Fibroblast of lung (primary cell): ENCODE measurements at regions not wholly inside any gene's neighbourhood (a gene's known extent, or its start where the extent isn't known, plus 50 kb on each side); places are given as distances from the start of the nearest gene placed in this dataset.

Source experiments
- DNase-seq, 2 donors: peaks; one replicate each; pipeline versions ENCODE4 v3.0.0 to v3.0.0-alpha.2; 2010; ENCODE audit warnings: low read depth in 2 of 2
- H2AFZ ChIP-seq: 2 replicates; pipeline ENCODE4 v1.5.1; 2012; ENCODE audit warnings: low read length, control low read depth, inconsistent platforms
- H3K27ac ChIP-seq: 2 replicates; pipeline ENCODE4 v1.5.1; 2011; ENCODE audit warnings: low read length, control low read depth; ENCODE audit not compliant: insufficient read depth
- H3K27me3 ChIP-seq: 2 replicates; pipeline ENCODE4 v1.5.1; 2011; ENCODE audit warnings: mild to moderate bottlenecking, low read length; ENCODE audit not compliant: control insufficient read depth, insufficient read depth
- H3K36me3 ChIP-seq: 2 replicates; pipeline ENCODE4 v1.5.1; 2011; ENCODE audit warnings: low read length; ENCODE audit not compliant: control insufficient read depth, insufficient read depth
- H3K4me1 ChIP-seq: 2 replicates; pipeline ENCODE4 v1.5.1; 2011; ENCODE audit warnings: low read length; ENCODE audit not compliant: control insufficient read depth, insufficient read depth; ENCODE audit errors: extremely low read depth
- H3K4me2 ChIP-seq: 2 replicates; pipeline ENCODE4 v1.5.1; 2011; ENCODE audit warnings: low read length, control low read depth; ENCODE audit not compliant: insufficient read depth; ENCODE audit errors: extremely low read depth
- H3K4me3 ChIP-seq, 4 experiments: fragments of 200-600 bp in 1 of 4; sonication (generic) in 1 of 4; replicated peaks in 1 of 4; 2 replicates each; pipeline ENCODE4 v1.5.1; 2011 to 2016; ENCODE audit warnings: low read length in 4 of 4, low read depth in 3 of 4, mild to moderate bottlenecking in 3 of 4, control low read depth in 2 of 4, inconsistent platforms in 1 of 4, mixed read lengths in 1 of 4; ENCODE audit not compliant: insufficient read depth in 1 of 4; ENCODE audit errors: control extremely low read depth in 1 of 4
- H3K79me2 ChIP-seq: 2 replicates; pipeline ENCODE4 v1.5.1; 2012; ENCODE audit warnings: mild to moderate bottlenecking, low read length, inconsistent platforms; ENCODE audit not compliant: control insufficient read depth, insufficient read depth
- H3K9ac ChIP-seq: 2 replicates; pipeline ENCODE4 v1.5.1; 2011; ENCODE audit warnings: mild to moderate bottlenecking, low read length, control low read depth; ENCODE audit not compliant: insufficient read depth
- H3K9me3 ChIP-seq: 2 replicates; pipeline ENCODE4 v1.5.1; 2012; ENCODE audit warnings: low read depth, low read length; ENCODE audit not compliant: control insufficient read depth, insufficient read depth
- H4K20me1 ChIP-seq: 2 replicates; pipeline ENCODE4 v1.5.1; 2011; ENCODE audit warnings: low read length; ENCODE audit not compliant: control insufficient read depth, insufficient read depth; ENCODE audit errors: extremely low read depth
- EZH2 ChIP-seq: IDR thresholded peaks from 2 replicates; pipeline ENCODE4 v1.5.1; 2012; ENCODE audit warnings: low read length, control low read depth, mild to moderate bottlenecking; ENCODE audit errors: missing control alignments
- TF ChIP-seq, protein P1 (sequence below), 2 donors: IDR thresholded peaks in 1 of 2; conservative IDR thresholded peaks in 1 of 2; 1 replicate in 1 of 2; 2 replicates in 1 of 2; pipeline ENCODE4 v1.5.1; 2011 to 2012; ENCODE audit warnings: low read length in 2 of 2, control low read depth in 1 of 2, inconsistent platforms in 1 of 2, low read depth in 1 of 2, mild to moderate bottlenecking in 1 of 2

GRCh38 chr7:40935435-40935834 lies 767.5 kb downstream of the INHBA start:
- Histone ChIP-seq H3K9me3 (no peaks in the 10 kb centered on the region), H3K4me1 (no peaks in the 10 kb centered on the region), H3K4me2 (no peak overlapping the region), H4K20me1 (no peaks in the 10 kb centered on the region), H2AFZ (no peak overlapping the region), H3K4me3 (no peak overlapping the region), H3K27me3 (no peaks in the 10 kb centered on the region), H3K36me3 (no peaks in the 10 kb centered on the region), H3K27ac (no peak overlapping the region), H3K9ac (no peak overlapping the region), H3K79me2 (no peaks in the 10 kb centered on the region)
- no peak for TF ChIP-seq EZH2
- TF ChIP-seq, protein P1, sequence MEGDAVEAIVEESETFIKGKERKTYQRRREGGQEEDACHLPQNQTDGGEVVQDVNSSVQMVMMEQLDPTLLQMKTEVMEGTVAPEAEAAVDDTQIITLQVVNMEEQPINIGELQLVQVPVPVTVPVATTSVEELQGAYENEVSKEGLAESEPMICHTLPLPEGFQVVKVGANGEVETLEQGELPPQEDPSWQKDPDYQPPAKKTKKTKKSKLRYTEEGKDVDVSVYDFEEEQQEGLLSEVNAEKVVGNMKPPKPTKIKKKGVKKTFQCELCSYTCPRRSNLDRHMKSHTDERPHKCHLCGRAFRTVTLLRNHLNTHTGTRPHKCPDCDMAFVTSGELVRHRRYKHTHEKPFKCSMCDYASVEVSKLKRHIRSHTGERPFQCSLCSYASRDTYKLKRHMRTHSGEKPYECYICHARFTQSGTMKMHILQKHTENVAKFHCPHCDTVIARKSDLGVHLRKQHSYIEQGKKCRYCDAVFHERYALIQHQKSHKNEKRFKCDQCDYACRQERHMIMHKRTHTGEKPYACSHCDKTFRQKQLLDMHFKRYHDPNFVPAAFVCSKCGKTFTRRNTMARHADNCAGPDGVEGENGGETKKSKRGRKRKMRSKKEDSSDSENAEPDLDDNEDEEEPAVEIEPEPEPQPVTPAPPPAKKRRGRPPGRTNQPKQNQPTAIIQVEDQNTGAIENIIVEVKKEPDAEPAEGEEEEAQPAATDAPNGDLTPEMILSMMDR (conservative IDR thresholded peaks at IDR 0.05 in 1 of 2, IDR thresholded peaks at IDR 0.05 in 1 of 2; ENCODE audit: low read depth in 1 of 2, low read length in 2 of 2), result no peak
- DNase-seq, result no peak

GRCh38 chr7:40923626-40924025 lies 779.3 kb downstream of the INHBA start:
- no peak overlapping the region for H2AFZ ChIP-seq
- no peak for DNase-seq
- no peaks in the 10 kb centered on the region for H3K79me2 ChIP-seq
- H4K20me1 ChIP-seq, result no peaks in the 10 kb centered on the region
- H3K4me3 ChIP-seq, result no peak overlapping the region
- peaks cover 8% of the 10 kb centered on the region for H3K4me1 ChIP-seq
- H3K9ac ChIP-seq, result no peak overlapping the region
- no peak overlapping the region for H3K27ac ChIP-seq
- no peak overlapping the region for H3K4me2 ChIP-seq
- H3K27me3 ChIP-seq, result no peaks in the 10 kb centered on the region
- no peaks in the 10 kb centered on the region for H3K9me3 ChIP-seq
- H3K36me3 ChIP-seq, result no peaks in the 10 kb centered on the region
- TF ChIP-seq, protein P1 (conservative IDR thresholded peaks at IDR 0.05 in 1 of 2, IDR thresholded peaks at IDR 0.05 in 1 of 2; ENCODE audit: low read depth in 1 of 2, low read length in 2 of 2), result no peak
- no peak for TF ChIP-seq EZH2

- Histone ChIP-seq H3K9ac (no peak overlapping the region), H3K4me1 (peaks cover 10% of the 10 kb centered on the region), H3K36me3 (no peaks in the 10 kb centered on the region), H3K27ac (no peak overlapping the region), H3K79me2 (no peaks in the 10 kb centered on the region), H3K4me2 (no peak overlapping the region), H3K9me3 (no peaks in the 10 kb centered on the region), H4K20me1 (no peaks in the 10 kb centered on the region), H3K4me3 (no peak overlapping the region), H3K27me3 (no peaks in the 10 kb centered on the region), H2AFZ (no peak overlapping the region)
- TF ChIP-seq, protein P1 (conservative IDR thresholded peaks at IDR 0.05 in 1 of 2, IDR thresholded peaks at IDR 0.05 in 1 of 2; ENCODE audit: low read depth in 1 of 2, low read length in 2 of 2), result no peak
- TF ChIP-seq EZH2, result no peak
- peak; percentile 31 to 84 for DNase-seq
These were observed 780.6 kb downstream of the INHBA start for GRCh38 chr7:40922316-40922670.
